ENCODE measurements at regions not wholly inside any gene's neighbourhood (a gene's known extent, or its start where the extent isn't known, plus 50 kb on each side); places are given as distances from the start of the nearest gene placed in this dataset.

DNA sequence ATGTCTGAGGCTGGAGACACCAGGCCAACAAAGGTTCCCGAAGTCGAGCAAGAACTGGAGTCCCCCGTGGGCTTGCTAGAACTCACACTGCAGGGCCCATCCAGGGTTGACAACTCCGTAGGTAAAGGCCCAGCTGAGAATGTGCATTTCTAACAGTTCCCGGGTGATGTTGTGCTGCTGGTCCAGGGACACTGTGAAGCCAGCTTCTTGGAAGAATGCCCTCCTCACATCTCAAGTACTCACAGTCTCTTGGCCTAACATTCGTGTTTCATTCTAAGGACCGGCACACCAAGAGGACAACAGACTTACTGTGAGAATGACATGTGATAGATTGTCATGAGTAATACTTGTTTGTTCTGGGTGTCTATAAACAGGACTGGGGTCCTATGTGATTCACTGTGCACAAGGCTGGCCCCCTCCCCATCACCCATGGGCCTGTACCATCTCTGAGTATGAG, 682.3 kb upstream of the IGFBP3 start:
- TF ChIP-seq, protein P1, sequence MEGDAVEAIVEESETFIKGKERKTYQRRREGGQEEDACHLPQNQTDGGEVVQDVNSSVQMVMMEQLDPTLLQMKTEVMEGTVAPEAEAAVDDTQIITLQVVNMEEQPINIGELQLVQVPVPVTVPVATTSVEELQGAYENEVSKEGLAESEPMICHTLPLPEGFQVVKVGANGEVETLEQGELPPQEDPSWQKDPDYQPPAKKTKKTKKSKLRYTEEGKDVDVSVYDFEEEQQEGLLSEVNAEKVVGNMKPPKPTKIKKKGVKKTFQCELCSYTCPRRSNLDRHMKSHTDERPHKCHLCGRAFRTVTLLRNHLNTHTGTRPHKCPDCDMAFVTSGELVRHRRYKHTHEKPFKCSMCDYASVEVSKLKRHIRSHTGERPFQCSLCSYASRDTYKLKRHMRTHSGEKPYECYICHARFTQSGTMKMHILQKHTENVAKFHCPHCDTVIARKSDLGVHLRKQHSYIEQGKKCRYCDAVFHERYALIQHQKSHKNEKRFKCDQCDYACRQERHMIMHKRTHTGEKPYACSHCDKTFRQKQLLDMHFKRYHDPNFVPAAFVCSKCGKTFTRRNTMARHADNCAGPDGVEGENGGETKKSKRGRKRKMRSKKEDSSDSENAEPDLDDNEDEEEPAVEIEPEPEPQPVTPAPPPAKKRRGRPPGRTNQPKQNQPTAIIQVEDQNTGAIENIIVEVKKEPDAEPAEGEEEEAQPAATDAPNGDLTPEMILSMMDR (IDR thresholded peaks at IDR 0.05) = no peak
- no peak for TF ChIP-seq EZH2 (IDR thresholded peaks at IDR 0.05)
- TF ChIP-seq EZH2phosphoT487 (IDR thresholded peaks at IDR 0.05) = no peak
